GM21360 (cell line): ENCODE measurements at regions not wholly inside any gene's neighbourhood (a gene's known extent, or its start where the extent isn't known, plus 50 kb on each side); places are given as distances from the start of the nearest gene placed in this dataset.

Source experiments
- ATAC-seq: cut with Tn5 transposase; IDR thresholded peaks from one replicate; pipeline ENCODE4 v1.9.1; 2021; ENCODE audit warnings: mild to moderate bottlenecking, moderate library complexity; ENCODE audit not compliant: unreplicated experiment

GRCh38 chr13:99893567-99893966 lies 78.0 kb downstream of the ZIC5 start:
- no peak for ATAC-seq

- no peak for ATAC-seq
Measured at GRCh38 chr13:99892866-99893504, 78.6 kb downstream of the ZIC5 start.

- ATAC-seq, result no peak
Measured at GRCh38 chr13:99892196-99892613, 79.4 kb downstream of the ZIC5 start.

GRCh38 chr13:99886706-99887105 lies 84.9 kb downstream of the ZIC5 start:
- no peak for ATAC-seq

- ATAC-seq, result no peak
Measured at GRCh38 chr13:99884913-99885312, 86.7 kb downstream of the ZIC5 start.

- no peak for ATAC-seq
Measured at GRCh38 chr13:99883805-99884204, 87.8 kb downstream of the ZIC5 start.

GRCh38 chr13:99878921-99879610 lies 92.5 kb downstream of the ZIC5 start:
- ATAC-seq, result no peak

GRCh38 chr13:99876651-99877050 lies 94.9 kb downstream of the ZIC5 start:
- ATAC-seq, result no peak

- no peak for ATAC-seq
Measured at GRCh38 chr13:99875391-99875790, 96.2 kb downstream of the ZIC5 start.

GRCh38 chr13:99873832-99874430 lies 97.6 kb downstream of the ZIC5 start:
- no peak for ATAC-seq

- no peak for ATAC-seq
Measured at GRCh38 chr13:99873141-99873540, 98.4 kb downstream of the ZIC5 start.

- no peak for ATAC-seq
Measured at GRCh38 chr13:99871249-99871898, 100.2 kb downstream of the ZIC5 start.

- ATAC-seq, result no peak
Measured at GRCh38 chr13:99870541-99870940, 101.0 kb downstream of the ZIC5 start.

GRCh38 chr13:99869830-99870229 lies 101.7 kb downstream of the ZIC5 start:
- ATAC-seq, result no peak

- ATAC-seq, result no peak
Measured at GRCh38 chr13:99868767-99869166, 102.8 kb downstream of the ZIC5 start.

GRCh38 chr13:99867535-99868257 lies 103.9 kb downstream of the ZIC5 start:
- no peak for ATAC-seq

- ATAC-seq, result no peak
Measured at GRCh38 chr13:99866781-99867180, 104.8 kb downstream of the ZIC5 start.

GRCh38 chr13:99865420-99865930 lies 106.1 kb downstream of the ZIC5 start:
- no peak for ATAC-seq

- no peak for ATAC-seq
Measured at GRCh38 chr13:99864627-99864990, 107.0 kb downstream of the ZIC5 start.

GRCh38 chr13:99863789-99864626 lies 107.6 kb downstream of the ZIC5 start:
- no peak for ATAC-seq
